DMS 273 (cell line): ENCODE measurements at regions not wholly inside any gene's neighbourhood (a gene's known extent, or its start where the extent isn't known, plus 50 kb on each side); places are given as distances from the start of the nearest gene placed in this dataset.

ENCODE experiments used
- DNase-seq: peaks from one replicate; lab custom pipeline; 2025; ENCODE audit not compliant: unreplicated experiment; lab: John Stamatoyannopoulos, UW

GRCh38 chr2:119051263-119051662, 107.3 kb downstream of the C1QL2 start:
- no peak for DNase-seq

DNA sequence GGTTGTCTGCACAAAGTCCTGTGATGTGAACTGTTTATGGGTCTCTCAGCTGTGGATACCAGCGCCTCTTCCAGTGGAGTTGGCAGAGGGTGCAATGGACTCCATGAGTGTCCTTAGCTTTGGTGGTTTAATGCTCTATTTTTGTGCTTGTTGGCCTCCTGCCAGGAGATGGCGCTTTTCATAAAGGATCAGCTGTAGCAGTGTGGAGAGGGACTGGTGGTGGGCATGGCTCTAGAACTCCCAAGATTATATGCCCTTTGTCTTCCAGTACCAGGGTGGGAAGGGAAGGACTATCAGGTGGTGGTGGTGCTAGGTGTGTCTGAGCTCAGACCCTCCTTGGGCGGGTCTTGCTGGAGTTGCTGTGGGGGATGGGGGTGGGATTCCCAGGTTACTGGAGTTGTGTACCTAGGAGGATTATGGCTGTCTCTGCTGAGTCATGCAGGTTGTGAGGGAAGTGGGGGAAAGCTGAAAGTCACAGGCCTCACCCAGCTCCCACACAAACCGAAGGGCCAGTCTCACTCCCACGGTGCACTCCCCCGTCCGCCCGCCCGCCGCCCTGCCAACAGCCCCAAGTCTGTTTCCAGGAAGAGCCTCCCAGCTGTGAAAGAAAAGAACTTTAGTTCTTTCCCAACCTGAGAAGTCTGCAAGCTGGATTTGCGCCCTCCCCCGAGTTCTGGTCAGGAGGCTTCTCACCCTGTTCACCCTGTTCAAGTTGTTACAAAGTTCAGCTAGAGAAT, 108.1 kb downstream of the MARCO start:
- peak; percentile 7 for DNase-seq
